Astrocyte (in vitro differentiated cells and primary cell): ENCODE measurements at regions not wholly inside any gene's neighbourhood (a gene's known extent, or its start where the extent isn't known, plus 50 kb on each side); places are given as distances from the start of the nearest gene placed in this dataset.

ENCODE experiments used
- EZH2 ChIP-seq: IDR thresholded peaks from 2 replicates; pipeline ENCODE4 v1.6.1; 2012; ENCODE audit warnings: mild to moderate bottlenecking, low read length, inconsistent platforms; ENCODE audit not compliant: insufficient read depth
- TF ChIP-seq, protein P1 (sequence below): IDR thresholded peaks from 2 replicates; pipeline ENCODE4 v1.5.1; 2011; ENCODE audit warnings: low read depth, mild to moderate bottlenecking, inconsistent platforms, low read length, moderate library complexity; ENCODE audit not compliant: insufficient read depth

DNA sequence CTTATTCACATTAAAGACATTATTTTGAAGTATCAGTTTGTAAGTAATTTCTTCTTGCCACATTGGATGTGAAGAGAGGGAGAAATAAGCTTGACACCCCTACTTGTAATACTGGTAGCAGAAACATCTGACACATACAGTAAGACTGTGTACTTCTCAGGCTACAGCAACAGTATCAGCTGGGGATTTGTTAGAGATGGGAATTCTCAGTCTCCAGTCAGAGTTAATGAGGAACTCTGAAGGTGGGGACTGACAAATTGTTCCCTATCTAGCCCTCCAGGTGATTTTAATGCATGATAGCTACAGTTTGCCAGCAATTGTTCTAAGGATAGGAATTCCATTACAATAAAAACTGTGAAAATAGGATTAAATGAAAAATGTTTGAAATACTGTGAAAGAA lies 524.8 kb downstream of the PRR16 start:
- no peak for TF ChIP-seq EZH2
- TF ChIP-seq, protein P1, sequence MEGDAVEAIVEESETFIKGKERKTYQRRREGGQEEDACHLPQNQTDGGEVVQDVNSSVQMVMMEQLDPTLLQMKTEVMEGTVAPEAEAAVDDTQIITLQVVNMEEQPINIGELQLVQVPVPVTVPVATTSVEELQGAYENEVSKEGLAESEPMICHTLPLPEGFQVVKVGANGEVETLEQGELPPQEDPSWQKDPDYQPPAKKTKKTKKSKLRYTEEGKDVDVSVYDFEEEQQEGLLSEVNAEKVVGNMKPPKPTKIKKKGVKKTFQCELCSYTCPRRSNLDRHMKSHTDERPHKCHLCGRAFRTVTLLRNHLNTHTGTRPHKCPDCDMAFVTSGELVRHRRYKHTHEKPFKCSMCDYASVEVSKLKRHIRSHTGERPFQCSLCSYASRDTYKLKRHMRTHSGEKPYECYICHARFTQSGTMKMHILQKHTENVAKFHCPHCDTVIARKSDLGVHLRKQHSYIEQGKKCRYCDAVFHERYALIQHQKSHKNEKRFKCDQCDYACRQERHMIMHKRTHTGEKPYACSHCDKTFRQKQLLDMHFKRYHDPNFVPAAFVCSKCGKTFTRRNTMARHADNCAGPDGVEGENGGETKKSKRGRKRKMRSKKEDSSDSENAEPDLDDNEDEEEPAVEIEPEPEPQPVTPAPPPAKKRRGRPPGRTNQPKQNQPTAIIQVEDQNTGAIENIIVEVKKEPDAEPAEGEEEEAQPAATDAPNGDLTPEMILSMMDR: no peak
